GM12874 (cell line): ENCODE measurements at regions not wholly inside any gene's neighbourhood (a gene's known extent, or its start where the extent isn't known, plus 50 kb on each side); places are given as distances from the start of the nearest gene placed in this dataset.

ENCODE experiments used
- TF ChIP-seq, protein P1 (sequence below): IDR thresholded peaks from 2 replicates; pipeline ENCODE4 v1.5.1; 2011; ENCODE audit warnings: low read depth, mild to moderate bottlenecking, control low read depth, low read length, moderate library complexity; ENCODE audit not compliant: insufficient read depth

DNA sequence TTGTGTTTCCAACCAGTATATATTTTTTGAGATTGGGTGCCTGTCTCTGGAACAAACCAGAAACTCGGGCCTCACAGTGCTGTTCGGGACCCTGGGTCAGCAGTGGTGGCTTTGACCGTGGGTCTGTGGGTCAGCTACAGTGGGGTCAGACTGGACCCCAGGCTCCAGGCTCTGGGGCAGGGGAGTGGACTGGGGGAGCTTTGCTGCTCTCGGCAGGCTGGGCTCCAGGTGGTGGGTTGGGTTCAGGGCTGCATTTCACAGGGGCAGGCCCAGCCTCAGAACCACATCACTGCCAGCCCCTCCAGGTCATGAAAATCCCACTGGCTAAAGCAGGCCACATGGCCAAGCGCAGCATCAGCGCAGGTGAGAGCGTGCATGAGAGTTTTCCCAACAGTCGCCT, 1279.3 kb downstream of the BRD1 start:
- TF ChIP-seq, protein P1, sequence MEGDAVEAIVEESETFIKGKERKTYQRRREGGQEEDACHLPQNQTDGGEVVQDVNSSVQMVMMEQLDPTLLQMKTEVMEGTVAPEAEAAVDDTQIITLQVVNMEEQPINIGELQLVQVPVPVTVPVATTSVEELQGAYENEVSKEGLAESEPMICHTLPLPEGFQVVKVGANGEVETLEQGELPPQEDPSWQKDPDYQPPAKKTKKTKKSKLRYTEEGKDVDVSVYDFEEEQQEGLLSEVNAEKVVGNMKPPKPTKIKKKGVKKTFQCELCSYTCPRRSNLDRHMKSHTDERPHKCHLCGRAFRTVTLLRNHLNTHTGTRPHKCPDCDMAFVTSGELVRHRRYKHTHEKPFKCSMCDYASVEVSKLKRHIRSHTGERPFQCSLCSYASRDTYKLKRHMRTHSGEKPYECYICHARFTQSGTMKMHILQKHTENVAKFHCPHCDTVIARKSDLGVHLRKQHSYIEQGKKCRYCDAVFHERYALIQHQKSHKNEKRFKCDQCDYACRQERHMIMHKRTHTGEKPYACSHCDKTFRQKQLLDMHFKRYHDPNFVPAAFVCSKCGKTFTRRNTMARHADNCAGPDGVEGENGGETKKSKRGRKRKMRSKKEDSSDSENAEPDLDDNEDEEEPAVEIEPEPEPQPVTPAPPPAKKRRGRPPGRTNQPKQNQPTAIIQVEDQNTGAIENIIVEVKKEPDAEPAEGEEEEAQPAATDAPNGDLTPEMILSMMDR, result no peak

DNA sequence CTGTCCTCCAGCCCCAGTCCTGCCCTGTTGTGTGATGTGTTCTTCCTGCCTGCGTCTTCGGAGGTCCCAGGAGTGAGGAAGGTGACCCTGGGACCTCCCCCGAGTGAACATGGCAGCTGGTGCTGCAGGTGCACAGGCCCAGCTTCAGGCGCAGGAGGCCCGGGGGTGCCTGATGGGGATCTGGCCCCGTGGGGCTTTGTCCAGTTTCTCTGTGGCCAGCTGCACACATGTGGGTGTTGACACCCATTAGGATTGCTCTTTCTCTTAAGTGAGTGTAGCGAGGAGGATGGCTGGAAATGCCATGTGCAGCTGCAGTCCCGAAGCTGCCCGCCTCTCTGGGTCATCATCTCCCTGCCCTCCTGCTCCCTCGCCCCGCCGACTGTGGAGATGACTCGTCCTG, 1279.7 kb downstream of the BRD1 start:
- TF ChIP-seq, protein P1, result no peak

DNA sequence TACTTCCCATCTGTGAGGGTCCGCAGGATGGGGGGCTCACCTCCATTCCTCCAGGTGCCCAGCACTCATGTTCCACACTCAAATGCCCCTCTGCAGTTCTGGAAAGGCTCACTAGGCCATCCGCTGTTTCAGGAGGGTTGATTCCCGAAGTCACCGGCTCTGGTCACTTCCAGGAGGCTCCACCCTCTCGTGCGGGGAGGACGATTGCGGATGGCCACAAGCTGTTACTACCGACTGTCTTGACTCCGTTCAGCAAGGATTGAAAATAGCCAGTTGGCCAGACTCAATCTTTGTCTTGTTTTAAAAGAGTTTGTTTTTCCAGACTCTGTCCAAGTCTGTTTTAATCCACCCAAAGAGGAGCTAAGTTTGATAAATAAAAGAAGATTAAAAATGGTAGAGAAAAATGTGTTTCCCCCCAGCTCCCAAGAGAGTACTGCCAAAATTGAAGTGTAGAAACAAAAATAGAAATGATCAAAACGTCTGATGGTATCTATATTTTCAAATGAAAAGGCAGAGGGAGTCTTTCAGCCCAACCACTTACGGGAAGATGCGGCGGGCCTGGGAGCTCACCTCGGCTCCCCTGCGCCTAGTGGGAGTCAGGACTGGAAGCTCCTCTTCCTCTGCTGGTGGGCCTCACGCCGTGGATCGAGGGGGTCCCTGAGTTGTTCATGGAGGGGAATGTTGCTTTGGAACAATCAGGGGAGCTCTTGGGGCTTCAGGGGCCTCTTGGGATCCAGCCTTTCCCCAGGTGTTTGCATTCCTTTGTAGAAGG, 1280.8 kb downstream of the BRD1 start:
- TF ChIP-seq, protein P1, result no peak

DNA sequence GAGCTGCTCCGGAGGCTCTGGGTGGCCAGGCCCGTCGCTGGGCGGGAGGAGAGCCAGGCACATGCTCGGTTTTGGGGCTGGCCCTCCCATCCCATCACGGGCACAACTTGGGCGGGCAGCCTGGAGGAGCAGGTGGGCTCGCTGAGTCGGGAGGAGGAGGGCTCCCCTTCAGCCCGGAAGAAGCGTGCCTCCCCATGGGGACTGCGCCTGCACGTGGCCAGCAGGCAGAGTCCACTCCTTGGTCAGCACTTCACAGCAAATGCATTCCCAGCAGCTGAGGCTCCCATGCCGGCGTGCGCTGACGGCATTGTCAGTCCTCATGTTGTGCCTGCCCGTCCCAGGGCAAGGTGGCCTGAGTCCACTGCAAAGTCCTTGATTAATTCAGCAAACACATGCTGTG, 1281.7 kb downstream of the BRD1 start:
- TF ChIP-seq, protein P1, result no peak

DNA sequence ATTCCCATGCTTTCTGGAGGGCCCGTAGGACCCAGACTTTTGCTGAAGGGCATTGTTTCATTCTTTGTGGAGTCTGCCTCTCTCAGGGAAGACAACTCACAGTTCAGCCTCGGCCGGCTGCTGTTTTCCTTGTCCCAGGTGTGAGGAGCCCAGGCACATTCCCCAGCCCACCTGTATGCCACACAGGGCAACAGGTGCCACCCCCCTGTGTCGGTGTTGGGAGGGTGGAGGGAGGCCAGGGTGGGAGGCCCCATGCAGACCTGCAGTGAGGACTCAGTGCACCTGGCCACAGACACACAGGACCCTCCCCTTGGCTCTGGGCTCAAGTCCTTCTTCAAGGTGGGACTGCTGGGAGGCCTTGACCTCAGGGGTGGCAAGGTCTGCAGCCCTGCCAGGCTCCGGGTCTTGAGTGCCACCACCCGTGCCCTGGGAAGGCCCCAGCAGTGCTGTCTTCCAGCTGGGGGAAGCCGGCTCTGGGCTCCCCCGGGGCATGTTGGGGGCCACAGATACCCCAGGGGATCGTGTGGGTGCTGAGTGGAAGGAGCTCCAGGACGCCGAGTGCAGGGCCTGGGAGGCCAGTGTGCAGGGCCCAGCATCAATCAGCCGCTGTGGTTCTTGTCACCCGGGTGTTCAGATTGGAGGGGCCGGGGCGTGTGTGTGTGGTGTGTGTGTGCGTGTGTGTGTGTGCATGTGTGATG, 1286.1 kb downstream of the BRD1 start:
- TF ChIP-seq, protein P1, result no peak

DNA sequence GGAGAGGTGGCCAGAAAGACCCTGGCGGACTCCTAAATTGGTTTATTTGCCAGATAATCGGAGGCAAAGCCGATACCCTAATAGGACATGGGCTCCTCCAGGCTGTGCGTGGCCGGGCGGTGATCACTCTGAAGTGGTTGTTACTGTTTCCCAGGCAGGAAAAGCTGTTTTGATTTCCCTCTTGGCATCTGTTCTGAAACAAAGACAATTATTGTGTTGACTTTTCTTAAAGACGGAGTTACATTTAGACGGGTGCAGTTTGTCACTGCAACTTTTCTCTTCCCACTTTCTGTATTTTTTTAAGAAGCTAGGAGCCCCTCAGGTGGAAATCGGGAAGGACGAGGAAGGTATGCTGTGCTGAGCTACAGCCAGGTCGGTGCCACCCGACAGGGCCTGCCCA, 1288.4 kb downstream of the BRD1 start:
- TF ChIP-seq, protein P1, result no peak

DNA sequence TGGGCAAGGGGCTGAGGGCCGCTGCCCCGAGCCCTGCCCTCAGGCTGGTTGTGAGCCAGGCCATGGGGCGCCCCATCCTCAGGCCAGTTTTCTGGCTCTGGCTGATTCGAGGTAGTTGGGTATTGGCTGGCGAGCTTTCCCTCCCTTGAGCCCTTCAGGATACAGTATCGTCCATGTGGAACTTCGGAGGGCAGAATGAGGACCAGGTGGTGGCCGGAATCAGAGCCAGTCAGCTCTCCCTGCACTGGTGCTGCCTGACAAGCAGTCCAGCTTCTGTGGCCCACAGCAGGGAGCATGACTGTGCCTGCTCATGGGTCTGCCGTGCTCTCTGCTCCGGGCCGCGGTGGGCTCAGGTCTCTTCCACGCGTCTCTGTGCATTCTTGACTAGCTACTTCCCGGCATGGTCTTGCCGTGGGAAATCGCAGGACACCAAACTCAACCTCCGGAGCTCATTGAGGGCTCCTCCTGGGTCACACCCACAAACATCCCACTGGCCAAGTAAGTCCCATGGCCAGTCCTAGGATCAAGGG, 1289.3 kb downstream of the BRD1 start:
- TF ChIP-seq, protein P1, result no peak
